RWPE2 (cell line): ENCODE measurements at regions not wholly inside any gene's neighbourhood (a gene's known extent, or its start where the extent isn't known, plus 50 kb on each side); places are given as distances from the start of the nearest gene placed in this dataset.

Experiments
- ATAC-seq: fragments of 200-7000 bp; cut with Tn5 transposase; 3 replicates; pipeline ENCODE4 v1.9.1; 2021; ENCODE audit warnings: low read depth
- DNase-seq: peaks from one replicate; pipeline ENCODE4 v3.0.0-alpha.2; 2020; ENCODE audit warnings: low spot score
- H3K27ac ChIP-seq: fragments of 450-650 bp; 2 replicates; pipeline ENCODE4 v1.5.1; 2017; ENCODE audit warnings: mild to moderate bottlenecking; ENCODE audit not compliant: poor library complexity, severe bottlenecking
- H3K27me3 ChIP-seq: fragments of 250-450 bp; sonication (Bioruptor Pico); 2 replicates; pipeline ENCODE4 v1.5.1; 2021; ENCODE audit warnings: mild to moderate bottlenecking, moderate library complexity; ENCODE audit not compliant: insufficient read depth, poor library complexity, severe bottlenecking
- H3K36me3 ChIP-seq: fragments of 250-450 bp; sonication (Bioruptor Pico); 2 replicates; pipeline ENCODE4 v1.5.1; 2020; ENCODE audit warnings: low read depth, mild to moderate bottlenecking, moderate library complexity
- H3K4me1 ChIP-seq: fragments of 250-450 bp; sonication (Bioruptor Pico); 2 replicates; pipeline ENCODE4 v1.5.1; 2021; ENCODE audit warnings: mild to moderate bottlenecking, moderate library complexity; ENCODE audit not compliant: insufficient read depth, poor library complexity, severe bottlenecking
- H3K4me3 ChIP-seq: fragments of 250-450 bp; sonication (Bioruptor Pico); 2 replicates; pipeline ENCODE4 v1.5.1; 2021; ENCODE audit warnings: mild to moderate bottlenecking, moderate library complexity; ENCODE audit not compliant: severe bottlenecking
- H3K9me3 ChIP-seq: fragments of 250-450 bp; sonication (Bioruptor Pico); 2 replicates; pipeline ENCODE4 v1.5.1; 2021; ENCODE audit warnings: mild to moderate bottlenecking, moderate library complexity; ENCODE audit not compliant: severe bottlenecking
- TF ChIP-seq, protein P1 (sequence below): fragments of 450-650 bp; IDR thresholded peaks from one replicate; pipeline ENCODE4 v1.5.1; 2017; ENCODE audit warnings: mild to moderate bottlenecking, moderate library complexity; ENCODE audit not compliant: poor library complexity, severe bottlenecking

DNA sequence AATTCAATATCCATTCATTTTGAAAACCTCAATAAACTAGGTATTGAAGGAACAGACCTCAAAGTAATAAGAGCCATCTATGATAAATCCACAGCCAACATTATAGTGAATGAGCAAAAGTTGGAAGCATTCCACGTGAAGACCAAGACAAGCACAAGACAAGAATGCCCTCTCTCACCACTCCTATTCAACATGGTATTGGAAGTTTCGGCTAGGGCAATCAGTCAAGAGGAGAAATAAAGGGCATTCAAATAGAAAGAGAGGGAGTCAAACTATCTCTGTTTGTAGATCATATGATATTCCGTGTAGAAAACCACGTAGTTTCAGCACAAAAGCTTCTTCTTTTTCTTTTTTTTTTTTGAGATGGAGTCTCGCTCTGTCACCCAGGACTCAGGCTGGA, 550.3 kb downstream of the FSCB start:
- TF ChIP-seq, protein P1, sequence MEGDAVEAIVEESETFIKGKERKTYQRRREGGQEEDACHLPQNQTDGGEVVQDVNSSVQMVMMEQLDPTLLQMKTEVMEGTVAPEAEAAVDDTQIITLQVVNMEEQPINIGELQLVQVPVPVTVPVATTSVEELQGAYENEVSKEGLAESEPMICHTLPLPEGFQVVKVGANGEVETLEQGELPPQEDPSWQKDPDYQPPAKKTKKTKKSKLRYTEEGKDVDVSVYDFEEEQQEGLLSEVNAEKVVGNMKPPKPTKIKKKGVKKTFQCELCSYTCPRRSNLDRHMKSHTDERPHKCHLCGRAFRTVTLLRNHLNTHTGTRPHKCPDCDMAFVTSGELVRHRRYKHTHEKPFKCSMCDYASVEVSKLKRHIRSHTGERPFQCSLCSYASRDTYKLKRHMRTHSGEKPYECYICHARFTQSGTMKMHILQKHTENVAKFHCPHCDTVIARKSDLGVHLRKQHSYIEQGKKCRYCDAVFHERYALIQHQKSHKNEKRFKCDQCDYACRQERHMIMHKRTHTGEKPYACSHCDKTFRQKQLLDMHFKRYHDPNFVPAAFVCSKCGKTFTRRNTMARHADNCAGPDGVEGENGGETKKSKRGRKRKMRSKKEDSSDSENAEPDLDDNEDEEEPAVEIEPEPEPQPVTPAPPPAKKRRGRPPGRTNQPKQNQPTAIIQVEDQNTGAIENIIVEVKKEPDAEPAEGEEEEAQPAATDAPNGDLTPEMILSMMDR, result no peak
- ATAC-seq (no peak), DNase-seq (no peak)
- no peaks in the 10 kb centered on the region for H3K4me1 ChIP-seq
- H3K9me3 ChIP-seq, result no peaks in the 10 kb centered on the region
- H3K4me3 ChIP-seq, result no peak overlapping the region
- H3K27ac ChIP-seq, result no peak overlapping the region
- H3K36me3 ChIP-seq, result no peaks in the 10 kb centered on the region
- H3K27me3 ChIP-seq, result peaks cover 21% of the 10 kb centered on the region

DNA sequence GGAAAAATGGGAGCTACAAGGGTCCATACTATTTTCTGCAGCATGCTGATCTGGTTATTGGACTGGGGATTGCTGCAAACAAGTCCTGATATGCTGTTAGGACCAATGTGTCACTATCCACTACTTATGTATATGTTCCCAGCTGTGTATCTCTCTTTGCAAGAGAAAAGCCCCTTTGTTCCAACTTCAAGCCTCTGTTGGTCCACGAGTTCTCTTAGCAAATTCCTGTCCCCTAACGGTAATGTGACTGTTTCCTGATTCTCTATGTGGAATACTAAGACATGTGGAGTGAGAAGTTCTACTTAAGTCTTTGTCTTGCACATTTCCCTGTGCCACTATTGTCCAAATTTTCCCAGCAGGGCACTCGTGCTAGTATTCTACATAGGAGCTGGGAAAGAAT, 557.7 kb downstream of the FSCB start:
- no peak overlapping the region for H3K4me3 ChIP-seq
- H3K27me3 ChIP-seq, result peaks cover 18% of the 10 kb centered on the region
- TF ChIP-seq, protein P1, result no peak
- no peaks in the 10 kb centered on the region for H3K4me1 ChIP-seq
- H3K27ac ChIP-seq, result no peak overlapping the region
- no peaks in the 10 kb centered on the region for H3K9me3 ChIP-seq
- ATAC-seq (no peak), DNase-seq (no peak)
- H3K36me3 ChIP-seq, result no peaks in the 10 kb centered on the region

DNA sequence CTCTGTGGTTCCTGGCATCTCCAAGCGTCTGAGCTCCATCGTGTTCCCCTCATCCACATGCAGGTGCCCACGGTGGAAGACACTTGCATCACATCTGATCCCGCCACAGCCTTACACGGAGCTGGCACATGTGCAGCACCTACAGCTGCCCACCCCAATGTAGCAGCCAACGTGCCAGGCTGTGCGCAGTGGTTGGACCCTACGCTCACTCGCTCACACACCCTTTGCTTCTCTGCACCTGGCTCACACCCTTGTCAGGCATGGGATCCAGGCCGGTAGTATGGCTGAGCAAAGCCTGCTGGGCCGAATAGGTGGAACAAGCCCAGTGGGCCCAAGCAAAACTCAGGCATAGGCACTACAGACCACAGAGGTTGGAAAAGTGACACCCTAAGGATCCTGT, 567.2 kb downstream of the FSCB start:
- H3K27me3 ChIP-seq, result peaks cover 12% of the 10 kb centered on the region
- no peaks in the 10 kb centered on the region for H3K36me3 ChIP-seq
- H3K9me3 ChIP-seq, result no peaks in the 10 kb centered on the region
- DNase-seq, result no peak
- no peak overlapping the region for H3K27ac ChIP-seq
- no peak for ATAC-seq
- TF ChIP-seq, protein P1, result no peak
- no peaks in the 10 kb centered on the region for H3K4me1 ChIP-seq
- H3K4me3 ChIP-seq, result no peak overlapping the region

DNA sequence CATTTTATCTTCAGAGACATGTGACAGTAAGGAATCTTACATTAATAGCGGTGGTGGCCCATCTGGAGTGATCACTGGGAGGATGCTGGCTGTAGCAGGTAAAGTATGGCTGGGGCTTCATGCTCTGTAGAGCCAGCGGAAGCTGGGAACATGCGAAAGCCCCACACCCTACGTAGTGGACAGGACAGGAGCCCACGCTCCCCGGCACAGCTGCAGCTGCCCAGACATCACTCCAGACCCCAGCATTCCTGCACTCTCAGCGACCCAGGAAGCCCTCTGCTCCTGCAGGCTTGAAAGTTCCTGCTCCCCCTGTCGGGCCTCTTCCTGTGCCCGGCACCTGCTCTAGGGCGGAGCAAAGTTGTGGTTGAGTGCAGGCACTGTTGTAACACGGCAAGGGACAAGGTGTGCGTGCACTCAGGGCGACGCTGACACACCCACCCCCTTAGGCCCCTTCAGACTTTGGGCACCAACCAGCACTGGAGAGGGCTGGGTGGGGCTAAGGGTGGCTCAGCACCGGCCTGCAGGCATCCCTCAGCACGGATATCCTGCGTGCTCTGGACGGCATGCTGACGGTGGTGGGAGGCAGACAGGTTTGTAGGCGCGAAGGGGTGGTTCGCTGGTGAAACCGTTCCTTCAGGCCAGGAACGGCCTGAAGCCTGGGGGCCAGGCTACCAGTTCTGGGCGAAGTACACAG, 568.3 kb downstream of the FSCB start:
- Histone ChIP-seq H3K36me3 (no peaks in the 10 kb centered on the region), H3K4me3 (no peak overlapping the region), H3K27me3 (peaks cover 12% of the 10 kb centered on the region), H3K27ac (no peak overlapping the region), H3K9me3 (no peaks in the 10 kb centered on the region), H3K4me1 (no peaks in the 10 kb centered on the region)
- TF ChIP-seq, protein P1, result no peak
- ATAC-seq, result no peak
- peak; percentile 41 for DNase-seq

DNA sequence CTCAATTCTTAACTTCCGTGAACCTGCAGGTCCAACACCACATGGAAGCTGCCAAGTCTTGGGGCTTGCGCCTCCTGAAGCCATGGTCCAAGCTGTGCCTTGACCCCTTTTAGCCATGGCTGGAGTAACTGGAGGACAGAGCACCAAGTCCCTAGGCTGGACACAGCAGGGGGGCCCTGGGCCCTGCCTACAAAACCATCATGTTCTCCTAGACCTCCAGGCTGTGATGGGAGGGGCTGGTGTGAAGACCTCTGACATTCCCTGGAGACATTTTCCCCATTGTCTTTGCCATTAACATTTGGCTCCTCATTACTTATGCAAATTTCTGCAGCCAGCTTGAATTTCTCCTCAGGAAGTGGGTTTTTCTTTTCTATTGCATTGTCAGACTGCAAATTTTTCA, 570.1 kb downstream of the FSCB start:
- TF ChIP-seq, protein P1, result no peak
- Histone ChIP-seq H3K4me1 (no peaks in the 10 kb centered on the region), H3K36me3 (no peaks in the 10 kb centered on the region), H3K9me3 (no peaks in the 10 kb centered on the region), H3K27me3 (peaks cover 4% of the 10 kb centered on the region), H3K4me3 (no peak overlapping the region), H3K27ac (no peak overlapping the region)
- DNase-seq (no peak), ATAC-seq (no peak)
